OCI-LY3 (cell line): ENCODE measurements at regions not wholly inside any gene's neighbourhood (a gene's known extent, or its start where the extent isn't known, plus 50 kb on each side); places are given as distances from the start of the nearest gene placed in this dataset.

Source experiments
- CTCF ChIP-seq: fragments of 200-600, 300-600 bp; sonication (generic); IDR thresholded peaks from 2 replicates; pipeline ENCODE4 v1.5.1; 2014; ENCODE audit warnings: antibody characterized with exemption, low read length, low read depth
- EZH2phosphoT487 ChIP-seq: fragments of 200-600 bp; shearing (Covaris generic); IDR thresholded peaks from 2 replicates; pipeline ENCODE4 v1.6.1; 2018; ENCODE audit warnings: antibody characterized with exemption, mixed run types, low read depth

GRCh38 chr6:22142856-22143255, 154.0 kb downstream of the PRL start:
- TF ChIP-seq CTCF (no peak), EZH2phosphoT487 (no peak)
